SK-N-SH (cell line): ENCODE measurements at regions not wholly inside any gene's neighbourhood (a gene's known extent, or its start where the extent isn't known, plus 50 kb on each side); places are given as distances from the start of the nearest gene placed in this dataset.

Experiments used
- CTCF ChIA-PET: fragments of 300-600, 350-600 bp; formaldehyde crosslinking; extraction: SDS; loops from one replicate; lab custom pipeline; 2021; lab: Yijun Ruan, JAX
- POLR2A ChIA-PET: fragments of 350-600 bp; sonication (Branson Sonifier 250); formaldehyde crosslinking; extraction: SDS; loops from one replicate; lab custom pipeline; 2020; ENCODE audit warnings: antibody characterized with exemption, inconsistent platforms; lab: Yijun Ruan, JAX
- DNase-seq: peaks from one replicate; pipeline ENCODE4 v3.0.0; 2012
- H2AFZ ChIP-seq: fragments of 200-600 bp; sonication (generic); 2 replicates; pipeline ENCODE4 v1.8.1; 2016; ENCODE audit warnings: antibody characterized with exemption, mild to moderate bottlenecking, low read depth
- H3F3A ChIP-seq: fragments of 200-600 bp; sonication (generic); replicated peaks from 2 replicates; pipeline ENCODE3; 2016; ENCODE audit warnings: antibody characterized with exemption, mild to moderate bottlenecking; ENCODE audit not compliant: insufficient read depth
- H3K27ac ChIP-seq, 2 experiments: fragments of 200-500 bp in 1 of 2; fragments of 200-600 bp in 1 of 2; sonication (Bioruptor generic) in 1 of 2; sonication (generic), shearing (Covaris generic) in 1 of 2; 2 replicates each; pipeline versions ENCODE4 v1.5.1 to v1.6.1; 2014 to 2016; ENCODE audit warnings: low read depth in 2 of 2, inconsistent platforms in 1 of 2, low read length in 1 of 2, mild to moderate bottlenecking in 1 of 2, mixed read lengths in 1 of 2
- H3K27me3 ChIP-seq: fragments of 200-600 bp; sonication (generic), shearing (Covaris generic); 2 replicates; pipeline ENCODE4 v1.6.1; 2016; ENCODE audit warnings: mixed run types; ENCODE audit not compliant: insufficient read depth
- H3K36me3 ChIP-seq, 2 experiments: fragments of 200-500 bp in 1 of 2; fragments of 200-600 bp in 1 of 2; sonication (Bioruptor generic) in 1 of 2; sonication (generic) in 1 of 2; replicated peaks in 1 of 2; 2 replicates each; pipeline versions ENCODE3 to v1.5.1; 2014 to 2016; ENCODE audit warnings: low read length in 1 of 2, mild to moderate bottlenecking in 1 of 2; ENCODE audit not compliant: insufficient read depth in 2 of 2, control insufficient read depth in 1 of 2
- H3K4me1 ChIP-seq, 2 experiments: fragments of 200-500 bp in 1 of 2; fragments of 200-600 bp in 1 of 2; sonication (Bioruptor generic) in 1 of 2; sonication (generic), shearing (Covaris generic) in 1 of 2; 2 replicates each; pipeline versions ENCODE4 v1.5.1 to v1.6.1; 2014 to 2016; ENCODE audit warnings: low read depth in 1 of 2, low read length in 1 of 2, mixed run types in 1 of 2; ENCODE audit not compliant: insufficient read depth in 2 of 2, control insufficient read depth in 1 of 2
- H3K4me2 ChIP-seq: fragments of 200-600 bp; sonication (generic), shearing (Covaris generic); 2 replicates; pipeline ENCODE4 v1.6.1; 2017; ENCODE audit warnings: mixed run types
- H3K4me3 ChIP-seq, 2 experiments: fragments of 200-500 bp in 1 of 2; fragments of 200-600 bp in 1 of 2; sonication (Bioruptor generic) in 1 of 2; sonication (generic), shearing (Covaris generic) in 1 of 2; 2 replicates each; pipeline versions ENCODE4 v1.5.1 to v1.8.1; 2014 to 2016; ENCODE audit warnings: low read depth in 2 of 2, inconsistent platforms in 1 of 2, low read length in 1 of 2, mild to moderate bottlenecking in 1 of 2, mixed read lengths in 1 of 2, moderate library complexity in 1 of 2
- H3K79me2 ChIP-seq: fragments of 200-600 bp; sonication (generic); 2 replicates; pipeline ENCODE4 v1.8.1; 2017; ENCODE audit warnings: mild to moderate bottlenecking; ENCODE audit not compliant: insufficient read depth
- H3K9ac ChIP-seq: fragments of 200-600 bp; sonication (generic); 2 replicates; pipeline ENCODE4 v1.6.1; 2017; ENCODE audit warnings: mixed run types
- H3K9me2 ChIP-seq: fragments of 200-600 bp; sonication (generic); 2 replicates; pipeline ENCODE4 v1.6.1; 2017; ENCODE audit warnings: mixed run types
- H3K9me3 ChIP-seq: fragments of 200-600 bp; sonication (generic); 2 replicates; pipeline ENCODE4 v1.6.1; 2017; ENCODE audit warnings: mixed run types, mild to moderate bottlenecking, moderate library complexity
- H4K20me1 ChIP-seq: fragments of 200-600 bp; sonication (generic); 2 replicates; pipeline ENCODE4 v1.6.1; 2017; ENCODE audit warnings: mild to moderate bottlenecking, mixed run types; ENCODE audit not compliant: insufficient read depth
- CHD2 ChIP-seq: fragments of 150-350 bp; IDR thresholded peaks from 2 replicates; pipeline ENCODE4 v1.6.1; 2018; ENCODE audit warnings: low read length; ENCODE audit not compliant: partially characterized antibody
- EP300 ChIP-seq, 2 experiments: IDR thresholded peaks; 2 replicates each; pipeline versions ENCODE4 v1.4.0 to v1.6.1; 2012; ENCODE audit warnings: borderline replicate concordance in 1 of 2, low read depth in 1 of 2, low read length in 1 of 2
- EZH2phosphoT487 ChIP-seq: fragments of 200-600 bp; sonication (generic); IDR thresholded peaks from 2 replicates; pipeline ENCODE4 v1.6.1; 2017; ENCODE audit warnings: low read depth, mixed run types, mild to moderate bottlenecking, antibody characterized with exemption, moderate library complexity, borderline replicate concordance
- FOSL2 ChIP-seq: IDR thresholded peaks from 2 replicates; pipeline ENCODE4 v1.4.0; 2012; ENCODE audit warnings: low read depth, mild to moderate bottlenecking, moderate library complexity, borderline replicate concordance
- FOXJ3 ChIP-seq: sonication (generic); formaldehyde crosslinking; IDR thresholded peaks from 2 replicates; pipeline ENCODE4 v1.5.1; 2020; ENCODE audit warnings: mild to moderate bottlenecking, missing genetic modification reagents
- FOXM1 ChIP-seq: IDR thresholded peaks from 2 replicates; pipeline ENCODE4 v1.4.0; 2012; ENCODE audit warnings: low read depth, mild to moderate bottlenecking
- IRF3 ChIP-seq: fragments of 150-350 bp; IDR thresholded peaks from 2 replicates; pipeline ENCODE4 v1.6.1; 2016; ENCODE audit warnings: mild to moderate bottlenecking, low read depth, low read length
- JUND ChIP-seq: IDR thresholded peaks from 2 replicates; pipeline ENCODE4 v1.4.0; 2012
- MEF2A ChIP-seq: IDR thresholded peaks from 2 replicates; pipeline ENCODE4 v1.4.0; 2012; ENCODE audit warnings: low read depth, borderline replicate concordance
- NFIC ChIP-seq: IDR thresholded peaks from 2 replicates; pipeline ENCODE4 v1.4.0; 2012; ENCODE audit warnings: borderline replicate concordance
- NRF1 ChIP-seq: IDR thresholded peaks from 2 replicates; pipeline ENCODE4 v1.6.1; 2012; ENCODE audit warnings: low read depth, mild to moderate bottlenecking, low read length
- PBX3 ChIP-seq: IDR thresholded peaks from 2 replicates; pipeline ENCODE4; 2012
- POLR2AphosphoS5 ChIP-seq: IDR thresholded peaks from 2 replicates; pipeline ENCODE4 v1.6.1; 2012; ENCODE audit warnings: low read depth, low read length
- RAD21 ChIP-seq: IDR thresholded peaks from 2 replicates; pipeline ENCODE4 v1.6.1; 2012; ENCODE audit warnings: mild to moderate bottlenecking, low read length
- RFX5 ChIP-seq: IDR thresholded peaks from 2 replicates; pipeline ENCODE4 v1.6.1; 2012; ENCODE audit warnings: mild to moderate bottlenecking, improper control_type of control experiment, low read length
- SIN3A ChIP-seq: IDR thresholded peaks from 2 replicates; pipeline ENCODE4 v1.6.1; 2012; ENCODE audit warnings: low read depth, mild to moderate bottlenecking, low read length, moderate library complexity, borderline replicate concordance
- TCF12 ChIP-seq: IDR thresholded peaks from 2 replicates; pipeline ENCODE4 v1.4.0; 2012
- WGBS: methylation state at CpG from one replicate; pipeline ENCODE4 v1.1.6; 2017; ENCODE audit warnings: low lambda C conversion rate; 5-methylcytosine and 5-hydroxymethylcytosine counted together
- TF ChIP-seq, protein P1 (sequence below): IDR thresholded peaks from 2 replicates; pipeline ENCODE4 v1.4.0; 2012; ENCODE audit warnings: low read depth, borderline replicate concordance

DNA sequence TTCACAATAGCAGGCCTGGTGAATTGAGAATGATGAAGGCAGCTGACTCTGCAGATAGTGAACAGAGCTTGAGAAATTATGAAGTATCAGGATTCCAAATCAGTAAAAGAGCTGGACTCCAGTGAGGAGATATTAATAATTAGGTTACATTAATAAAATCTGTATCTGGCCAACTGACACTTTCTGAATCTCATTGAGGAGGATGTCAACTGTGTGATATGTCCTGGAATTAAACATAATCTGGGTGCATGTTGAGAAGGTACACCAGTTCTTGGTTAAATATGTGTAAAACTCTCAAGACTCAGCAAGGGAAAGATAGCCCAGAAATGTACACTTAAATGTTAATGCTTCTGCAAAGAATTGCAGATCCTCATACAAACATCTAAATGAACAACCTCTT is 177.8 kb upstream of the SFRP2 start (continued):
- no peak for TF ChIP-seq EZH2phosphoT487

DNA sequence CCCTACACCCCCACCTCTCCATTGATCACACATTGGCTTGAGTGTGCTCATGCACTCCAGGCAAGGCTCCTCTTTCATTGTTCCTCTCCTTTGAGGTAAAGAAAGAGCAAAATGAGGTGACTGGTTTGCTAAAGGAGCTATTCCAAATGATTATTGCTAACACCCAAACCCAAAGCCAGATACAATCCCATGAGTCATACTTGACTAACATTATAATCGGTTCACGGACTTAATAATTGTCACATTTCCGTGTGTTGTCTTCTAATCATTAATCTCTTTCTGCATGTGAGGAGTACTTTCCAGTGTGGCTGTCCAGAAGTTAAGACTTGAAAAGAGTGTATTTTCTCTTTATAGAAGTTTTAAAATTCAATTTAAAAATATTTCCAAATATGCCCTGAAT is 174.3 kb upstream of the SFRP2 start:
- Histone ChIP-seq H3K9ac (no peak overlapping the region), H3K36me3 (no peaks in the 10 kb centered on the region), H4K20me1 (no peaks in the 10 kb centered on the region), H3K79me2 (no peaks in the 10 kb centered on the region), H3K27ac (no peak overlapping the region), H2AFZ (no peak overlapping the region), H3K9me3 (no peaks in the 10 kb centered on the region), H3K4me3 (no peak overlapping the region), H3K9me2 (no peaks in the 10 kb centered on the region), H3F3A (no peaks in the 10 kb centered on the region), H3K4me2 (no peak overlapping the region), H3K4me1 (no peaks in the 10 kb centered on the region), H3K27me3 (no peaks in the 10 kb centered on the region; the same call in 1 of the 2 replicates)
- POLR2A ChIA-PET: no interaction called here
- 4% methylated on average over 3 of the region's 3 CpGs for WGBS
- DNase-seq: no peak
- TF ChIP-seq EP300 (IDR thresholded peaks at IDR 0.05; ENCODE audit: borderline replicate concordance in 1 of 2, low read depth in 1 of 2, low read length in 1 of 2) (no peak), JUND (no peak), POLR2AphosphoS5 (no peak), MEF2A (no peak), FOXJ3 (no peak), IRF3 (no peak), RFX5 (no peak), RAD21 (no peak), EZH2phosphoT487 (no peak), NFIC (no peak), TCF12 (no peak), FOSL2 (no peak), FOXM1 (no peak), PBX3 (no peak), CHD2 (no peak), SIN3A (no peak), NRF1 (no peak)
- TF ChIP-seq, protein P1, sequence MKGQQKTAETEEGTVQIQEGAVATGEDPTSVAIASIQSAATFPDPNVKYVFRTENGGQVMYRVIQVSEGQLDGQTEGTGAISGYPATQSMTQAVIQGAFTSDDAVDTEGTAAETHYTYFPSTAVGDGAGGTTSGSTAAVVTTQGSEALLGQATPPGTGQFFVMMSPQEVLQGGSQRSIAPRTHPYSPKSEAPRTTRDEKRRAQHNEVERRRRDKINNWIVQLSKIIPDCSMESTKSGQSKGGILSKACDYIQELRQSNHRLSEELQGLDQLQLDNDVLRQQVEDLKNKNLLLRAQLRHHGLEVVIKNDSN: no peak
- CTCF ChIA-PET: no interaction called here
